HG02798 (cell line): ENCODE measurements at regions not wholly inside any gene's neighbourhood (a gene's known extent, or its start where the extent isn't known, plus 50 kb on each side); places are given as distances from the start of the nearest gene placed in this dataset.

Experiments
- ATAC-seq: cut with Tn5 transposase; IDR thresholded peaks from one replicate; pipeline ENCODE4 v1.9.1; 2021; ENCODE audit warnings: mild to moderate bottlenecking; ENCODE audit not compliant: unreplicated experiment, poor library complexity

GRCh38 chr14:21749306-21749868 is 75.8 kb upstream of the OR4E1 start:
- ATAC-seq, result peak; percentile 4

- ATAC-seq, result peak; percentile 54
Observed at GRCh38 chr14:21748869-21749303, 75.3 kb upstream of the OR4E1 start.

GRCh38 chr14:21735639-21736307 is 62.2 kb upstream of the OR4E1 start:
- no peak for ATAC-seq

GRCh38 chr14:21735200-21735599 is 61.6 kb upstream of the OR4E1 start:
- no peak for ATAC-seq

- ATAC-seq, result no peak
Observed at GRCh38 chr14:21734457-21735074, 60.9 kb upstream of the OR4E1 start.

- ATAC-seq, result no peak
Observed at GRCh38 chr14:21729703-21730233, 56.1 kb upstream of the OR4E1 start.

GRCh38 chr14:21725250-21725649 is 51.6 kb upstream of the OR4E1 start:
- no peak for ATAC-seq

- no peak for ATAC-seq
Observed at GRCh38 chr14:21724090-21724973, 50.7 kb upstream of the OR4E1 start.

- ATAC-seq, result no peak
Observed at GRCh38 chr14:21723431-21724045, 49.9 kb upstream of the OR4E1 start.
